Neural cell (in vitro differentiated cells): ENCODE measurements at regions not wholly inside any gene's neighbourhood (a gene's known extent, or its start where the extent isn't known, plus 50 kb on each side); places are given as distances from the start of the nearest gene placed in this dataset.

Experiments
- H2AFZ ChIP-seq: fragments of 200-600, 300-800 bp; sonication (generic), shearing (Covaris generic); 2 replicates; pipeline ENCODE4 v1.6.0; 2014; ENCODE audit warnings: low read depth, mild to moderate bottlenecking, antibody characterized with exemption, low read length, moderate library complexity
- H3F3A ChIP-seq: fragments of 200-600 bp; shearing (Covaris generic); 2 replicates; pipeline ENCODE4 v1.6.1; 2016; ENCODE audit warnings: mild to moderate bottlenecking, moderate library complexity, mixed read lengths, antibody characterized with exemption, low read length; ENCODE audit not compliant: insufficient read depth, poor library complexity, severe bottlenecking
- H3K27ac ChIP-seq: fragments of 200-600, 300-800 bp; sonication (generic), shearing (Covaris generic); 2 replicates; pipeline ENCODE4 v1.5.1; 2014; ENCODE audit warnings: mild to moderate bottlenecking, low read length, moderate library complexity
- H3K27me3 ChIP-seq: fragments of 300-800, 200-600 bp; sonication (generic), shearing (Covaris generic); 2 replicates; pipeline ENCODE4 v1.6.0; 2014; ENCODE audit warnings: mild to moderate bottlenecking, low read depth, low read length, moderate library complexity; ENCODE audit not compliant: insufficient read depth
- H3K36me3 ChIP-seq: fragments of 300-800, 200-600 bp; sonication (generic), shearing (Covaris generic); 2 replicates; pipeline ENCODE4 v1.5.1; 2014; ENCODE audit warnings: mild to moderate bottlenecking, antibody characterized with exemption, low read length, moderate library complexity; ENCODE audit not compliant: insufficient read depth
- H3K4me2 ChIP-seq: fragments of 300-800, 200-600 bp; sonication (generic), shearing (Covaris generic); 2 replicates; pipeline ENCODE4 v1.6.0; 2014; ENCODE audit warnings: mild to moderate bottlenecking, low read length
- H3K4me3 ChIP-seq: fragments of 300-800, 200-600 bp; sonication (generic), shearing (Covaris generic); 2 replicates; pipeline ENCODE4 v1.5.1; 2014; ENCODE audit warnings: mild to moderate bottlenecking, low read length, moderate library complexity
- H3K79me2 ChIP-seq: fragments of 200-600 bp; shearing (Covaris generic); replicated peaks from 2 replicates; pipeline ENCODE4 v1.6.0; 2014; ENCODE audit warnings: mild to moderate bottlenecking, low read length, moderate library complexity; ENCODE audit not compliant: insufficient read depth
- H3K9ac ChIP-seq: fragments of 300-800, 200-600 bp; sonication (generic), shearing (Covaris generic); 2 replicates; pipeline ENCODE4 v1.6.1; 2016; ENCODE audit warnings: mild to moderate bottlenecking, low read length, mixed read lengths
- H3K9me2 ChIP-seq: fragments of 200-600 bp; shearing (Covaris generic); 2 replicates; pipeline ENCODE4 v1.6.1; 2016; ENCODE audit warnings: mild to moderate bottlenecking, low read length, mixed read lengths; ENCODE audit not compliant: insufficient read depth
- H3K9me3 ChIP-seq: fragments of 200-600, 300-800 bp; sonication (generic), shearing (Covaris generic); 2 replicates; pipeline ENCODE4 v1.6.1; 2016; ENCODE audit warnings: mild to moderate bottlenecking, mixed run types, low read length, moderate library complexity, mixed read lengths
- H4K20me1 ChIP-seq: fragments of 200-600 bp; shearing (Covaris generic); 2 replicates; pipeline ENCODE4 v1.6.1; 2016; ENCODE audit warnings: mild to moderate bottlenecking, mixed run types; ENCODE audit not compliant: insufficient read depth
- EP300 ChIP-seq: fragments of 450-650 bp; conservative IDR thresholded peaks from 2 replicates; pipeline ENCODE4 v1.6.1; 2014; ENCODE audit warnings: antibody characterized with exemption, mild to moderate bottlenecking, moderate library complexity; ENCODE audit not compliant: poor library complexity, severe bottlenecking
- EZH2 ChIP-seq: fragments of 200-600, 300-800 bp; shearing (Covaris generic), sonication (generic); IDR thresholded peaks from 2 replicates; pipeline ENCODE4 v1.6.1; 2014; ENCODE audit warnings: antibody characterized with exemption, low read length, borderline replicate concordance, mild to moderate bottlenecking; ENCODE audit not compliant: insufficient read depth, poor library complexity, severe bottlenecking
- MXI1 ChIP-seq: fragments of 450-650 bp; conservative IDR thresholded peaks from 2 replicates; pipeline ENCODE4 v1.6.1; 2014; ENCODE audit warnings: antibody characterized with exemption, mild to moderate bottlenecking; ENCODE audit not compliant: poor library complexity, severe bottlenecking
- POLR2AphosphoS5 ChIP-seq: IDR thresholded peaks from 2 replicates; pipeline ENCODE4 v1.6.1; 2012
- RAD21 ChIP-seq: fragments of 450-650 bp; conservative IDR thresholded peaks from 2 replicates; pipeline ENCODE4 v1.6.1; 2014; ENCODE audit warnings: antibody characterized with exemption, mild to moderate bottlenecking, moderate library complexity
- SMC3 ChIP-seq: fragments of 450-650 bp; conservative IDR thresholded peaks from 2 replicates; pipeline ENCODE4 v1.6.1; 2014; ENCODE audit warnings: antibody characterized with exemption, mild to moderate bottlenecking, moderate library complexity; ENCODE audit not compliant: poor library complexity
- TAF1 ChIP-seq: IDR thresholded peaks from 2 replicates; pipeline ENCODE4 v1.6.1; 2012; ENCODE audit warnings: low read depth
- TF ChIP-seq, protein P1 (sequence below): IDR thresholded peaks from 2 replicates; pipeline ENCODE4 v1.6.1; 2012; ENCODE audit warnings: borderline replicate concordance
- TF ChIP-seq, protein P2 (sequence below): fragments of 450-650 bp; IDR thresholded peaks from 2 replicates; pipeline ENCODE4 v1.5.1; 2014; ENCODE audit warnings: antibody characterized with exemption, mild to moderate bottlenecking, moderate library complexity; ENCODE audit not compliant: poor library complexity, severe bottlenecking

DNA sequence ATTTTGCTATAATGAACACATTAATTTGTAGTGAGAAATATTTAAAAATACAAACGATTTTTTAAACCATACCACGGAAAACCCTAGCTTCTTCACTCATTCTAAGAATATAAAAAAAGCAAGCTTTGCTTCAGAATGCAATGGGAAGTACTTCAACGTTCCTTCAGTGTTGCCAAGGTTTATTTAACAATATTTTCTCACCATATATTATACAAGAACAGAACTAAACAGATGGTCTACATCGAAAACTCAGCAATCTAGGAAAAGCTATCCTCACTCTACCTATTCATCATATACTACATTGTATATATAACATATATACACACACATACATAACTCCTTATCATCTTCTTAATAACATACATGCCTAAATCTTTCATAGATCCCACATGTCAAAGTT lies 1047.4 kb downstream of the IGSF11 start:
- peaks cover 22% of the 10 kb centered on the region for H3K79me2 ChIP-seq

DNA sequence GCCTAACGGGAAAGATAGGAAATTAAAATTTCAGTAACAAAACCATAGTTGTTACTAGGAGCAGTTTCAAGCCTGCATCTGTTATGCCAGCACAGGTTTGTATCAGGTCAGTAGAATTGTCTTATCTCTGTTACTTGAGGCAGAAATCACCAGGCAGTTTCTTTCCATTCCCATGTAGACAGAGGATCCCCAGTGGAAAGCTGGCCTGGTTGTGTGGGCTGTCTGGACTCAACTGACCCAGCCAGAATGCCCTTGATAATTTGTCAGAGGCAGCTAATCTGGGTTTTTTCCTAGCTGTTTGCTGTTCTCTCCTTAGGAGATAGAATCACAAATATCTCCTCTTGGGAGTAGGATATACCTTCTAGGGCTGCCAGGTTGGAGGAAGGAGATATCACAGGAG lies 1044.7 kb downstream of the IGSF11 start:
- no peak overlapping the region for H3K9ac ChIP-seq

More for the DNA sequence above, 1047.4 kb downstream of the IGSF11 start:
- Histone ChIP-seq H2AFZ (no peak overlapping the region), H3K9ac (no peak overlapping the region), H3K4me3 (no peak overlapping the region), H3K27ac (no peak overlapping the region), H4K20me1 (no peaks in the 10 kb centered on the region), H3K36me3 (no peaks in the 10 kb centered on the region), H3K27me3 (no peaks in the 10 kb centered on the region), H3K4me2 (no peak overlapping the region), H3K9me2 (no peaks in the 10 kb centered on the region), H3F3A (no peaks in the 10 kb centered on the region), H3K9me3 (no peaks in the 10 kb centered on the region)
- TF ChIP-seq, protein P1, sequence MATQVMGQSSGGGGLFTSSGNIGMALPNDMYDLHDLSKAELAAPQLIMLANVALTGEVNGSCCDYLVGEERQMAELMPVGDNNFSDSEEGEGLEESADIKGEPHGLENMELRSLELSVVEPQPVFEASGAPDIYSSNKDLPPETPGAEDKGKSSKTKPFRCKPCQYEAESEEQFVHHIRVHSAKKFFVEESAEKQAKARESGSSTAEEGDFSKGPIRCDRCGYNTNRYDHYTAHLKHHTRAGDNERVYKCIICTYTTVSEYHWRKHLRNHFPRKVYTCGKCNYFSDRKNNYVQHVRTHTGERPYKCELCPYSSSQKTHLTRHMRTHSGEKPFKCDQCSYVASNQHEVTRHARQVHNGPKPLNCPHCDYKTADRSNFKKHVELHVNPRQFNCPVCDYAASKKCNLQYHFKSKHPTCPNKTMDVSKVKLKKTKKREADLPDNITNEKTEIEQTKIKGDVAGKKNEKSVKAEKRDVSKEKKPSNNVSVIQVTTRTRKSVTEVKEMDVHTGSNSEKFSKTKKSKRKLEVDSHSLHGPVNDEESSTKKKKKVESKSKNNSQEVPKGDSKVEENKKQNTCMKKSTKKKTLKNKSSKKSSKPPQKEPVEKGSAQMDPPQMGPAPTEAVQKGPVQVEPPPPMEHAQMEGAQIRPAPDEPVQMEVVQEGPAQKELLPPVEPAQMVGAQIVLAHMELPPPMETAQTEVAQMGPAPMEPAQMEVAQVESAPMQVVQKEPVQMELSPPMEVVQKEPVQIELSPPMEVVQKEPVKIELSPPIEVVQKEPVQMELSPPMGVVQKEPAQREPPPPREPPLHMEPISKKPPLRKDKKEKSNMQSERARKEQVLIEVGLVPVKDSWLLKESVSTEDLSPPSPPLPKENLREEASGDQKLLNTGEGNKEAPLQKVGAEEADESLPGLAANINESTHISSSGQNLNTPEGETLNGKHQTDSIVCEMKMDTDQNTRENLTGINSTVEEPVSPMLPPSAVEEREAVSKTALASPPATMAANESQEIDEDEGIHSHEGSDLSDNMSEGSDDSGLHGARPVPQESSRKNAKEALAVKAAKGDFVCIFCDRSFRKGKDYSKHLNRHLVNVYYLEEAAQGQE: no peak
- TF ChIP-seq EP300 (no peak), EZH2 (no peak)

More for the DNA sequence above, 1044.7 kb downstream of the IGSF11 start:
- Histone ChIP-seq H3K79me2 (peaks cover 43% of the 10 kb centered on the region), H4K20me1 (no peaks in the 10 kb centered on the region), H3F3A (no peaks in the 10 kb centered on the region), H3K4me2 (no peak overlapping the region), H3K27me3 (no peaks in the 10 kb centered on the region), H3K9me3 (no peaks in the 10 kb centered on the region), H3K9me2 (no peaks in the 10 kb centered on the region), H2AFZ (no peak overlapping the region), H3K36me3 (no peaks in the 10 kb centered on the region), H3K4me3 (no peak overlapping the region), H3K27ac (no peak overlapping the region)
- TF ChIP-seq, protein P2, sequence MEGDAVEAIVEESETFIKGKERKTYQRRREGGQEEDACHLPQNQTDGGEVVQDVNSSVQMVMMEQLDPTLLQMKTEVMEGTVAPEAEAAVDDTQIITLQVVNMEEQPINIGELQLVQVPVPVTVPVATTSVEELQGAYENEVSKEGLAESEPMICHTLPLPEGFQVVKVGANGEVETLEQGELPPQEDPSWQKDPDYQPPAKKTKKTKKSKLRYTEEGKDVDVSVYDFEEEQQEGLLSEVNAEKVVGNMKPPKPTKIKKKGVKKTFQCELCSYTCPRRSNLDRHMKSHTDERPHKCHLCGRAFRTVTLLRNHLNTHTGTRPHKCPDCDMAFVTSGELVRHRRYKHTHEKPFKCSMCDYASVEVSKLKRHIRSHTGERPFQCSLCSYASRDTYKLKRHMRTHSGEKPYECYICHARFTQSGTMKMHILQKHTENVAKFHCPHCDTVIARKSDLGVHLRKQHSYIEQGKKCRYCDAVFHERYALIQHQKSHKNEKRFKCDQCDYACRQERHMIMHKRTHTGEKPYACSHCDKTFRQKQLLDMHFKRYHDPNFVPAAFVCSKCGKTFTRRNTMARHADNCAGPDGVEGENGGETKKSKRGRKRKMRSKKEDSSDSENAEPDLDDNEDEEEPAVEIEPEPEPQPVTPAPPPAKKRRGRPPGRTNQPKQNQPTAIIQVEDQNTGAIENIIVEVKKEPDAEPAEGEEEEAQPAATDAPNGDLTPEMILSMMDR: no peak
- no peak for TF ChIP-seq RAD21
- TF ChIP-seq MXI1: no peak
- TF ChIP-seq EP300: no peak
- no peak for TF ChIP-seq TAF1
- no peak for TF ChIP-seq POLR2AphosphoS5
- no peak for TF ChIP-seq EZH2
- TF ChIP-seq SMC3: no peak
- TF ChIP-seq, protein P1: no peak
